ENCODE measurements at regions not wholly inside any gene's neighbourhood (a gene's known extent, or its start where the extent isn't known, plus 50 kb on each side); places are given as distances from the start of the nearest gene placed in this dataset.

GRCh38 chr22:27222178-27222577 lies 564.8 kb downstream of the MIAT start:
- H3K4me1 ChIP-seq (ENCODE audit: insufficient read depth): peaks cover 16% of the 10 kb centered on the region
- no peak overlapping the region for H3K4me3 ChIP-seq
- intact Hi-C loops (cut with DNase I): no loop called here
- no peaks in the 10 kb centered on the region for H3K36me3 ChIP-seq
- H3K27ac ChIP-seq: no peak overlapping the region
- TF ChIP-seq POLR2A (IDR thresholded peaks at IDR 0.05) (no peak), EP300 (IDR thresholded peaks at IDR 0.05) (no peak)
- TF ChIP-seq, protein P1, sequence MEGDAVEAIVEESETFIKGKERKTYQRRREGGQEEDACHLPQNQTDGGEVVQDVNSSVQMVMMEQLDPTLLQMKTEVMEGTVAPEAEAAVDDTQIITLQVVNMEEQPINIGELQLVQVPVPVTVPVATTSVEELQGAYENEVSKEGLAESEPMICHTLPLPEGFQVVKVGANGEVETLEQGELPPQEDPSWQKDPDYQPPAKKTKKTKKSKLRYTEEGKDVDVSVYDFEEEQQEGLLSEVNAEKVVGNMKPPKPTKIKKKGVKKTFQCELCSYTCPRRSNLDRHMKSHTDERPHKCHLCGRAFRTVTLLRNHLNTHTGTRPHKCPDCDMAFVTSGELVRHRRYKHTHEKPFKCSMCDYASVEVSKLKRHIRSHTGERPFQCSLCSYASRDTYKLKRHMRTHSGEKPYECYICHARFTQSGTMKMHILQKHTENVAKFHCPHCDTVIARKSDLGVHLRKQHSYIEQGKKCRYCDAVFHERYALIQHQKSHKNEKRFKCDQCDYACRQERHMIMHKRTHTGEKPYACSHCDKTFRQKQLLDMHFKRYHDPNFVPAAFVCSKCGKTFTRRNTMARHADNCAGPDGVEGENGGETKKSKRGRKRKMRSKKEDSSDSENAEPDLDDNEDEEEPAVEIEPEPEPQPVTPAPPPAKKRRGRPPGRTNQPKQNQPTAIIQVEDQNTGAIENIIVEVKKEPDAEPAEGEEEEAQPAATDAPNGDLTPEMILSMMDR (IDR thresholded peaks at IDR 0.05): no peak
- no peak for DNase-seq
- H3K27me3 ChIP-seq: no peaks in the 10 kb centered on the region
- H3K9me3 ChIP-seq: no peaks in the 10 kb centered on the region

DNA sequence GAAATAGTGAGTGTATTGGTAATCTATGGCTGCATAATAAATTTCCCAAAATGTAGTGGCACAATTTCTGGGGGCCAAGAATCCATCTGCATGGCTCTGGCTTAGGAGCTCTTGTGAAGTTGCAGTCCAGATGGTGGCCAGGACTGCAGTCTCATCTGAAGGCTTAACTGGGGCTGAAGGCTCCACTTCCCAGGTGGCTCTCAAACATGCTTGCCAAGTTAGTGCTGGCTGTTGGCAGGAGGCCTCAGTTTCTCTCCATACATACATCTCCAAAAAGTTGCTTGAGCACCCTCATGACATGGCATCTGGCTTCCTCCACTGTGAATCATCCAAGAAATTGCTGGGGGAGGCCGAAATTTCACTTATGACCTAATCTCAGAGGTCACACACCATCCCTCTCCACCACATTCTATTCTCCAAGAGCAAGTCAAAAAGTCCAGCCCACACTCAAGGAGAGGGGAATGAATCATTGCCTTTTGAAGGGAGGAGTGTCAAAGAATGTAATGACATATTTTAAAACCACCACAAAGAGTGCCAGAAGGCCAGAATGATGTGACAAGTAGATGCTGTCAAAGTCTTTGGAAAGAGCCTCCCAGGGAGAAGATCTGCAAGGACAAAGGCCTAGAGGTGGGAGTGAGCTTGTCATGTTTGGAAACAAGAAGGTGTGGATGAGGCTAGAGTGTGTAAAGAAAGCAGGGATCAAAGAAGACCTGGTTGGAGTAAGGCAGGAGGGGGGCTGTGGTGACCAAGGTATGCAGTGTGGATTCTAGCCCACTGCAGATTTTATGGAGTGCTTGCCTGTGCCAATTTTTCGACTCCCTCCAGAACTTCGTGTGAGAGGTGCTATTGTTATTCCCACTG lies 566.2 kb downstream of the MIAT start:
- Histone ChIP-seq H3K4me3 (no peak overlapping the region), H3K9me3 (no peaks in the 10 kb centered on the region), H3K4me1 (ENCODE audit: insufficient read depth) (peaks cover 11% of the 10 kb centered on the region), H3K36me3 (no peaks in the 10 kb centered on the region), H3K27me3 (no peaks in the 10 kb centered on the region), H3K27ac (peak overlapping the region in 1 of 2 donors; percentile 8)
- intact Hi-C loops (cut with DNase I): no loop called here
- 20 to 43% (median 28%) methylated on average over 3 of the region's 3 CpGs for WGBS, 3 donors
- no peak for DNase-seq
- no peak for TF ChIP-seq EP300 (IDR thresholded peaks at IDR 0.05)
- TF ChIP-seq, protein P1 (IDR thresholded peaks at IDR 0.05): no peak

DNA sequence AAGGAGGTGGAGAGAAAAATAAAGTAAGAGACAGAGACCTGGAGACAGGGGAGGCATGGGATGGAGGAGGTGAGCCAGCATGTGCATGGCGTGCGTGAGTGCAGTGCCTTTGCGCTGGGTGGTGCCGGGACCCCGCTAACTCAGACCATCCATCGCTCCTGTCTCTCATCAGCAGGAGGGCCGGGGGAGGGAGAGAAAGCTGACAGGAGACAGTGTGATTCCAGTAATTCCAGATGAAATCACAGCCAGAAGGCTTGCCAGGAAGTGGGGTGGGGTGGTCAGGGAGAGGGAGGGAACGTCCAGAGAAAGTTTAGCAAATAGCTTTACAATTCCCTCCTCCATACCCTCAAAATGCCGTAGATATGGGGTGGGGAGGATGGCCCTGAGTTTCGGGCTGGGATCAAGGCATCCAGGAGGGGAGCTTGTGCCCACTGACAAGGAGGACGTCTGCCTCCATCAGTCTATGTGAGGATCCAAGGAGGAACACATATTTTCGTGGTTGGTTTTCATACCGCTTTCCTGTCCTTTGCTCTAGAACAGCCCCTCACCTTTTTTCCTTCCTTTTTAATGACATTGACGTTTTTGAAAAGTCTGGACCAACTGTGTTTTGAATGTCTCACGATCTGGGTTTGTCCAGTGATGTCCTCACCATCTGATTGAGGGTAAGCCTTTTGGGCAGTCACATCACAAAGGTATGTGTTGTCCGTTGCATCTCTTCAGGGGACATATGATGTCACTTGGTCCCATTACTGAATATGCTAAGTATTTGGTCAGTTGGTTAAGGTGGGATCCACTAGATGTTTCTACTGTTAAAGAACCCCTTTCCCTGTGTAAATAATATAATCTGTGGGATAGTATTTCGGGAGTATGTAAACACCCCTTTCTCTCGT lies 567.3 kb downstream of the MIAT start:
- no peaks in the 10 kb centered on the region for H3K27me3 ChIP-seq
- TF ChIP-seq EP300 (IDR thresholded peaks at IDR 0.05) (peak; percentile 28), POLR2A (IDR thresholded peaks at IDR 0.05) (no peak)

DNA sequence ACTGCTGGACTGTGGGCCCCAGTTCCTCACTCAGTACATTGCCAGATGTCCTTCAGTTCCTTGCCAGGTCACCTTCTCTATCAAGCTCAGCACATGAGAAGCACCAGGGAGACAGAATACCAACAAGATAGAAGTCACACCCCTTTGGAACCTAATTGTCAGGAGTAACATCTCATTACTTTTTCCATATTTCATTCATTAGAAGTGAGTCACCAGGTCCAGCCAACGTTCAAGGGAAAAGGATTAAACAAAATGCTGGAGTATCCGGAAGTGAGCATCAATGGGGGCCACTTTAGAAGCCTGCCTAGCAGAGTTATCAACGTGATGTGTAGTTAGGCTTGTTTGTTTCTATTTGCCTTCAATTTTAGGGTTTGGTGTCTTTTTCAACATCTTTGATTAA lies 569.3 kb downstream of the MIAT start:
- Histone ChIP-seq H3K36me3 (no peaks in the 10 kb centered on the region), H3K27me3 (no peaks in the 10 kb centered on the region), H3K4me3 (no peak overlapping the region), H3K27ac (no peak overlapping the region), H3K4me1 (ENCODE audit: insufficient read depth) (peaks cover 6% of the 10 kb centered on the region), H3K9me3 (no peaks in the 10 kb centered on the region)
- no peak for TF ChIP-seq POLR2A (IDR thresholded peaks at IDR 0.05)
- TF ChIP-seq, protein P1 (IDR thresholded peaks at IDR 0.05): no peak
- TF ChIP-seq EP300 (IDR thresholded peaks at IDR 0.05): no peak
- no peak for DNase-seq
- WGBS, 3 donors: 42 to 58% (median 48%) methylated on average over 3 of the region's 3 CpGs
- intact Hi-C loops (cut with DNase I): no loop called here

More for the DNA sequence above, 567.3 kb downstream of the MIAT start:
- H3K9me3 ChIP-seq: no peaks in the 10 kb centered on the region
- no peaks in the 10 kb centered on the region for H3K36me3 ChIP-seq
- H3K4me3 ChIP-seq: no peak overlapping the region
- peak; percentile 53 to 76 (median 70) for DNase-seq
- peaks cover 6% of the 10 kb centered on the region for H3K4me1 ChIP-seq (ENCODE audit: insufficient read depth)
- H3K27ac ChIP-seq: peak overlapping the region in 1 of 2 donors; percentile 41
- WGBS, 3 donors: 6 to 15% (median 7%) methylated on average over 18 of the region's 18 CpGs
- intact Hi-C loops (cut with DNase I): no loop called here
